ENCODE measurements at regions not wholly inside any gene's neighbourhood (a gene's known extent, or its start where the extent isn't known, plus 50 kb on each side); places are given as distances from the start of the nearest gene placed in this dataset.

- no peak for DNase-seq (ENCODE audit: low spot score)
- Histone ChIP-seq H2BK12ac (ENCODE audit: low read length) (no peak overlapping the region), H2AFZ (ENCODE audit: low read length) (no peak overlapping the region), H3K4ac (ENCODE audit: low read length) (no peak overlapping the region), H4K8ac (ENCODE audit: low read depth, low read length) (no peak overlapping the region), H3K4me2 (ENCODE audit: insufficient read depth, low read length, poor library complexity, severe bottlenecking) (no peak overlapping the region), H3K4me3 (ENCODE audit: low read length in 2 of 2) (no peak overlapping the region), H3K27me3 (ENCODE audit: control insufficient read depth in 3 of 3, insufficient read depth in 3 of 3, low read depth in 1 of 3, low read length in 3 of 3) (no peaks in the 10 kb centered on the region), H3K18ac (ENCODE audit: low read length) (no peak overlapping the region), H3K4me1 (ENCODE audit: control insufficient read depth in 2 of 2, insufficient read depth in 1 of 2, low read depth in 1 of 2, low read length in 2 of 2) (no peaks in the 10 kb centered on the region), H3K79me1 (ENCODE audit: low read depth, low read length) (no peaks in the 10 kb centered on the region), H3K27ac (replicated peaks; ENCODE audit: low read length) (no peak overlapping the region), H2AK5ac (ENCODE audit: low read depth, low read length) (no peak overlapping the region), H3K14ac (ENCODE audit: low read length) (no peak overlapping the region), H3K23ac (ENCODE audit: low read depth, low read length, poor library complexity) (no peak overlapping the region), H4K91ac (ENCODE audit: low read depth, low read length, poor library complexity) (no peak overlapping the region), H2BK15ac (ENCODE audit: low read length) (no peak overlapping the region), H3K9ac (ENCODE audit: low read depth, low read length, poor library complexity) (no peak overlapping the region), H3K9me3 (replicated peaks in 1 of 2; ENCODE audit: control insufficient read depth in 2 of 2, insufficient read depth in 1 of 2, low read depth in 1 of 2, low read length in 2 of 2) (peaks cover 0 to 2% of the 10 kb centered on the region in 2 donors), H2BK5ac (ENCODE audit: low read length) (no peak overlapping the region), H3K36me3 (replicated peaks in 1 of 2; ENCODE audit: control insufficient read depth in 2 of 2, insufficient read depth in 2 of 2, low read length in 2 of 2) (no peaks in the 10 kb centered on the region), H2BK120ac (ENCODE audit: low read depth, low read length) (no peak overlapping the region)
- no CpG with 5 or more reads among the region's 2 CpGs for WGBS, 2 donors (ENCODE audit: extremely low coverage in 2 of 2, insufficient read length in 2 of 2, insufficient replicate concordance in 1 of 2)
These were observed 1080.7 kb upstream of the CHAC2 start for GRCh38 chr2:52686935-52687334.

- no peak overlapping the region for H2BK5ac ChIP-seq (ENCODE audit: low read length)
- H2BK12ac ChIP-seq (ENCODE audit: low read length), result no peak overlapping the region
- no peak overlapping the region for H2BK15ac ChIP-seq (ENCODE audit: low read length)
- H3K4me3 ChIP-seq (ENCODE audit: low read length in 2 of 2), result no peak overlapping the region
- no peak overlapping the region for H3K4me2 ChIP-seq (ENCODE audit: insufficient read depth, low read length, poor library complexity, severe bottlenecking)
- no peak overlapping the region for H3K27ac ChIP-seq (replicated peaks; ENCODE audit: low read length)
- no peak overlapping the region for H2BK120ac ChIP-seq (ENCODE audit: low read depth, low read length)
- H3K23ac ChIP-seq (ENCODE audit: low read depth, low read length, poor library complexity), result no peak overlapping the region
- no peak overlapping the region for H4K8ac ChIP-seq (ENCODE audit: low read depth, low read length)
- H4K91ac ChIP-seq (ENCODE audit: low read depth, low read length, poor library complexity), result no peak overlapping the region
- no peak for DNase-seq (ENCODE audit: low spot score)
- H3K18ac ChIP-seq (ENCODE audit: low read length), result no peak overlapping the region
- no peaks in the 10 kb centered on the region for H3K36me3 ChIP-seq (replicated peaks in 1 of 2; ENCODE audit: control insufficient read depth in 2 of 2, insufficient read depth in 2 of 2, low read length in 2 of 2)
- H3K27me3 ChIP-seq (ENCODE audit: control insufficient read depth in 3 of 3, insufficient read depth in 3 of 3, low read depth in 1 of 3, low read length in 3 of 3), result no peaks in the 10 kb centered on the region
- H2AK5ac ChIP-seq (ENCODE audit: low read depth, low read length), result no peak overlapping the region
- no peak overlapping the region for H3K14ac ChIP-seq (ENCODE audit: low read length)
- no peak overlapping the region for H3K9ac ChIP-seq (ENCODE audit: low read depth, low read length, poor library complexity)
- no CpG with 5 or more reads among the region's 2 CpGs for WGBS, 2 donors (ENCODE audit: extremely low coverage in 2 of 2, insufficient read length in 2 of 2, insufficient replicate concordance in 1 of 2)
- H2AFZ ChIP-seq (ENCODE audit: low read length), result no peak overlapping the region
- no peak overlapping the region for H3K4ac ChIP-seq (ENCODE audit: low read length)
- H3K79me1 ChIP-seq (ENCODE audit: low read depth, low read length), result no peaks in the 10 kb centered on the region
- H3K4me1 ChIP-seq (ENCODE audit: control insufficient read depth in 2 of 2, insufficient read depth in 1 of 2, low read depth in 1 of 2, low read length in 2 of 2), result no peaks in the 10 kb centered on the region
- peaks cover 0 to 3% of the 10 kb centered on the region in 2 donors for H3K9me3 ChIP-seq (replicated peaks in 1 of 2; ENCODE audit: control insufficient read depth in 2 of 2, insufficient read depth in 1 of 2, low read depth in 1 of 2, low read length in 2 of 2)
These were observed 1091.5 kb upstream of the CHAC2 start for GRCh38 chr2:52676056-52676455.

- Histone ChIP-seq H2AFZ (ENCODE audit: low read length) (no peak overlapping the region), H2BK120ac (ENCODE audit: low read depth, low read length) (no peak overlapping the region), H3K18ac (ENCODE audit: low read length) (no peak overlapping the region), H2BK15ac (ENCODE audit: low read length) (no peak overlapping the region), H2BK5ac (ENCODE audit: low read length) (no peak overlapping the region), H3K14ac (ENCODE audit: low read length) (no peak overlapping the region), H3K4me1 (ENCODE audit: control insufficient read depth in 2 of 2, insufficient read depth in 1 of 2, low read depth in 1 of 2, low read length in 2 of 2) (no peaks in the 10 kb centered on the region), H3K9ac (ENCODE audit: low read depth, low read length, poor library complexity) (no peak overlapping the region), H4K8ac (ENCODE audit: low read depth, low read length) (no peak overlapping the region), H2AK5ac (ENCODE audit: low read depth, low read length) (no peak overlapping the region), H3K27ac (replicated peaks; ENCODE audit: low read length) (no peak overlapping the region), H2BK12ac (ENCODE audit: low read length) (no peak overlapping the region), H3K27me3 (ENCODE audit: control insufficient read depth in 3 of 3, insufficient read depth in 3 of 3, low read depth in 1 of 3, low read length in 3 of 3) (no peaks in the 10 kb centered on the region), H3K79me1 (ENCODE audit: low read depth, low read length) (no peaks in the 10 kb centered on the region), H3K4me2 (ENCODE audit: insufficient read depth, low read length, poor library complexity, severe bottlenecking) (no peak overlapping the region), H3K4ac (ENCODE audit: low read length) (no peak overlapping the region), H3K36me3 (replicated peaks in 1 of 2; ENCODE audit: control insufficient read depth in 2 of 2, insufficient read depth in 2 of 2, low read length in 2 of 2) (no peaks in the 10 kb centered on the region), H3K4me3 (ENCODE audit: low read length in 2 of 2) (no peak overlapping the region), H4K91ac (ENCODE audit: low read depth, low read length, poor library complexity) (no peak overlapping the region), H3K23ac (ENCODE audit: low read depth, low read length, poor library complexity) (no peak overlapping the region), H3K9me3 (replicated peaks in 1 of 2; ENCODE audit: control insufficient read depth in 2 of 2, insufficient read depth in 1 of 2, low read depth in 1 of 2, low read length in 2 of 2) (no peaks in the 10 kb centered on the region)
- DNase-seq (ENCODE audit: low spot score), result no peak
- no CpG with 5 or more reads among the region's 1 CpG for WGBS, 2 donors (ENCODE audit: extremely low coverage in 2 of 2, insufficient read length in 2 of 2, insufficient replicate concordance in 1 of 2)
These were observed 1098.9 kb upstream of the CHAC2 start for GRCh38 chr2:52668724-52669123.

GRCh38 chr2:52659546-52659945 lies 1108.1 kb upstream of the CHAC2 start:
- Histone ChIP-seq H3K79me1 (ENCODE audit: low read depth, low read length) (no peaks in the 10 kb centered on the region), H3K9me3 (replicated peaks in 1 of 2; ENCODE audit: control insufficient read depth in 2 of 2, insufficient read depth in 1 of 2, low read depth in 1 of 2, low read length in 2 of 2) (no peaks in the 10 kb centered on the region), H3K4me1 (ENCODE audit: control insufficient read depth in 2 of 2, insufficient read depth in 1 of 2, low read depth in 1 of 2, low read length in 2 of 2) (no peaks in the 10 kb centered on the region), H2AFZ (ENCODE audit: low read length) (no peak overlapping the region), H3K4me2 (ENCODE audit: insufficient read depth, low read length, poor library complexity, severe bottlenecking) (no peak overlapping the region), H3K9ac (ENCODE audit: low read depth, low read length, poor library complexity) (no peak overlapping the region), H3K4me3 (ENCODE audit: low read length in 2 of 2) (no peak overlapping the region), H2BK120ac (ENCODE audit: low read depth, low read length) (no peak overlapping the region), H2BK5ac (ENCODE audit: low read length) (no peak overlapping the region), H3K27me3 (ENCODE audit: control insufficient read depth in 3 of 3, insufficient read depth in 3 of 3, low read depth in 1 of 3, low read length in 3 of 3) (no peaks in the 10 kb centered on the region), H2AK5ac (ENCODE audit: low read depth, low read length) (no peak overlapping the region), H4K8ac (ENCODE audit: low read depth, low read length) (no peak overlapping the region), H3K27ac (replicated peaks; ENCODE audit: low read length) (no peak overlapping the region), H2BK12ac (ENCODE audit: low read length) (no peak overlapping the region), H4K91ac (ENCODE audit: low read depth, low read length, poor library complexity) (no peak overlapping the region), H2BK15ac (ENCODE audit: low read length) (no peak overlapping the region), H3K18ac (ENCODE audit: low read length) (no peak overlapping the region), H3K14ac (ENCODE audit: low read length) (no peak overlapping the region), H3K4ac (ENCODE audit: low read length) (no peak overlapping the region), H3K36me3 (replicated peaks in 1 of 2; ENCODE audit: control insufficient read depth in 2 of 2, insufficient read depth in 2 of 2, low read length in 2 of 2) (no peaks in the 10 kb centered on the region), H3K23ac (ENCODE audit: low read depth, low read length, poor library complexity) (no peak overlapping the region)
- WGBS, 2 donors (ENCODE audit: extremely low coverage in 2 of 2, insufficient read length in 2 of 2, insufficient replicate concordance in 1 of 2), result no CpG with 5 or more reads among the region's 3 CpGs
- no peak for DNase-seq (ENCODE audit: low spot score)

Measured in neuronal stem cell (in vitro differentiated cells).